NCI-H2227 (cell line): ENCODE measurements at regions not wholly inside any gene's neighbourhood (a gene's known extent, or its start where the extent isn't known, plus 50 kb on each side); places are given as distances from the start of the nearest gene placed in this dataset.

Experiments
- DNase-seq: peaks from one replicate; lab custom pipeline; 2025; ENCODE audit not compliant: unreplicated experiment; lab: John Stamatoyannopoulos, UW

- no peak for DNase-seq
These were observed 685.7 kb upstream of the PIK3C3 start for GRCh38 chr18:41269294-41269693.

GRCh38 chr18:41268271-41268670 is 686.8 kb upstream of the PIK3C3 start:
- DNase-seq, result no peak

GRCh38 chr18:41266616-41267015 is 688.4 kb upstream of the PIK3C3 start:
- DNase-seq, result no peak

GRCh38 chr18:41266204-41266603 is 688.8 kb upstream of the PIK3C3 start:
- DNase-seq, result no peak

GRCh38 chr18:41265047-41265446 is 690.0 kb upstream of the PIK3C3 start:
- DNase-seq, result no peak

- DNase-seq, result no peak
These were observed 691.1 kb upstream of the PIK3C3 start for GRCh38 chr18:41263956-41264355.

GRCh38 chr18:41262688-41263087 is 692.3 kb upstream of the PIK3C3 start:
- no peak for DNase-seq

GRCh38 chr18:41244591-41245037 is 710.4 kb upstream of the PIK3C3 start:
- no peak for DNase-seq

- no peak for DNase-seq
These were observed 717.7 kb upstream of the PIK3C3 start for GRCh38 chr18:41237317-41237716.

- DNase-seq, result no peak
These were observed 723.4 kb upstream of the PIK3C3 start for GRCh38 chr18:41231681-41232080.

GRCh38 chr18:41227993-41228392 is 727.0 kb upstream of the PIK3C3 start:
- no peak for DNase-seq

GRCh38 chr18:41226911-41227310 is 728.1 kb upstream of the PIK3C3 start:
- no peak for DNase-seq

GRCh38 chr18:41226186-41226585 is 728.8 kb upstream of the PIK3C3 start:
- DNase-seq, result no peak

- no peak for DNase-seq
These were observed 738.6 kb upstream of the PIK3C3 start for GRCh38 chr18:41216341-41217003.

GRCh38 chr18:41207706-41208105 is 747.3 kb upstream of the PIK3C3 start:
- DNase-seq, result no peak

- DNase-seq, result no peak
These were observed 748.6 kb upstream of the PIK3C3 start for GRCh38 chr18:41206341-41206830.

GRCh38 chr18:41199212-41199611 is 755.8 kb upstream of the PIK3C3 start:
- DNase-seq, result no peak

GRCh38 chr18:41197967-41198366 is 757.1 kb upstream of the PIK3C3 start:
- DNase-seq, result no peak

- no peak for DNase-seq
These were observed 784.7 kb upstream of the PIK3C3 start for GRCh38 chr18:41170346-41170745.

GRCh38 chr18:41165625-41166024 is 789.4 kb upstream of the PIK3C3 start:
- DNase-seq, result no peak

- no peak for DNase-seq
These were observed 792.3 kb upstream of the PIK3C3 start for GRCh38 chr18:41162781-41163180.

GRCh38 chr18:41162191-41162590 is 792.8 kb upstream of the PIK3C3 start:
- DNase-seq, result no peak
